GM23338 (cell line): ENCODE measurements at regions not wholly inside any gene's neighbourhood (a gene's known extent, or its start where the extent isn't known, plus 50 kb on each side); places are given as distances from the start of the nearest gene placed in this dataset.

Experiments used
- ATAC-seq: fragments of 200-7000 bp; cut with Tn5 transposase; 3 replicates; pipeline ENCODE4 v1.9.1; 2020
- DNase-seq: peaks from one replicate; pipeline ENCODE4 v3.0.0-alpha.2; 2015; ENCODE audit warnings: low spot score
- H2AFZ ChIP-seq: fragments of 200-600 bp; sonication (generic); 2 replicates; pipeline ENCODE4 v1.8.0; 2016; ENCODE audit warnings: antibody characterized with exemption, mild to moderate bottlenecking, moderate library complexity
- H3F3A ChIP-seq: fragments of 200-600 bp; sonication (generic); replicated peaks from 2 replicates; pipeline ENCODE4 v1.8.0; 2017; ENCODE audit warnings: antibody characterized with exemption, mixed run types, low read depth
- H3K27ac ChIP-seq: fragments of 200-600 bp; sonication (generic); 2 replicates; pipeline ENCODE4 v1.6.1; 2016; ENCODE audit warnings: low read depth
- H3K27me3 ChIP-seq: fragments of 200-600 bp; sonication (generic); 2 replicates; pipeline ENCODE4 v1.8.0; 2016; ENCODE audit warnings: mild to moderate bottlenecking, mixed run types, moderate library complexity; ENCODE audit not compliant: insufficient read depth
- H3K36me3 ChIP-seq: fragments of 200-600 bp; sonication (generic); 2 replicates; pipeline ENCODE4 v1.8.0; 2016; ENCODE audit warnings: mild to moderate bottlenecking; ENCODE audit not compliant: insufficient read depth
- H3K4me1 ChIP-seq: fragments of 200-600 bp; sonication (generic); 2 replicates; pipeline ENCODE4 v1.8.0; 2016; ENCODE audit warnings: mild to moderate bottlenecking, moderate library complexity; ENCODE audit not compliant: insufficient read depth
- H3K4me2 ChIP-seq: fragments of 200-600 bp; sonication (generic); 2 replicates; pipeline ENCODE4 v1.7.1; 2017; ENCODE audit warnings: mixed run types
- H3K4me3 ChIP-seq: fragments of 200-600 bp; sonication (generic); 2 replicates; pipeline ENCODE4 v1.6.1; 2016; ENCODE audit warnings: mixed run types
- H3K79me2 ChIP-seq: fragments of 200-600 bp; sonication (generic); replicated peaks from 2 replicates; pipeline ENCODE4 v1.8.0; 2017; ENCODE audit warnings: mild to moderate bottlenecking; ENCODE audit not compliant: insufficient read depth
- H3K9me2 ChIP-seq: fragments of 200-600 bp; sonication (generic); 2 replicates; pipeline ENCODE4 v1.8.0; 2017; ENCODE audit not compliant: insufficient read depth
- H4K20me1 ChIP-seq: fragments of 200-600 bp; sonication (generic); replicated peaks from 2 replicates; pipeline ENCODE4 v1.8.0; 2017; ENCODE audit warnings: mild to moderate bottlenecking; ENCODE audit not compliant: insufficient read depth
- H3K27ac Mint-ChIP-seq: 2 replicates; pipeline ENCODE4 v1.8.0; 2020; ENCODE audit warnings: inconsistent platforms, mild to moderate bottlenecking, moderate library complexity, mixed read lengths
- H3K27me3 Mint-ChIP-seq: 3 replicates; pipeline ENCODE4 v1.8.0; 2022; ENCODE audit warnings: low read depth, mild to moderate bottlenecking, moderate library complexity, mixed read lengths, inconsistent platforms; ENCODE audit not compliant: insufficient read depth, poor library complexity
- H3K36me3 Mint-ChIP-seq: 3 replicates; pipeline ENCODE4 v1.8.0; 2021; ENCODE audit warnings: low read depth, mild to moderate bottlenecking, inconsistent platforms, moderate library complexity, mixed read lengths
- H3K4me1 Mint-ChIP-seq: 3 replicates; pipeline ENCODE4 v1.8.0; 2020; ENCODE audit warnings: mild to moderate bottlenecking, inconsistent platforms, mixed read lengths
- H3K4me3 Mint-ChIP-seq: 3 replicates; pipeline ENCODE4 v1.8.0; 2021; ENCODE audit warnings: moderate library complexity, mild to moderate bottlenecking, inconsistent platforms, mixed read lengths
- H3K9me3 Mint-ChIP-seq: 3 replicates; pipeline ENCODE4 v1.8.0; 2020; ENCODE audit warnings: moderate library complexity, mild to moderate bottlenecking, inconsistent platforms, mixed read lengths
- CREB1 ChIP-seq: fragments of 250-450 bp; sonication (Bioruptor Pico); IDR thresholded peaks from 2 replicates; pipeline ENCODE4 v1.5.0; 2020; ENCODE audit warnings: low read depth, mild to moderate bottlenecking, moderate library complexity
- CTCF ChIP-seq, 2 experiments: fragments of 200-600 bp in 1 of 2; sonication (generic) in 1 of 2; conservative IDR thresholded peaks; 2 replicates each; pipeline versions ENCODE4 v1.5.1 to v1.6.1; 2016 to 2017; ENCODE audit warnings: antibody characterized with exemption in 2 of 2, low read depth in 2 of 2, mild to moderate bottlenecking in 2 of 2, moderate library complexity in 1 of 2
- ETS1 ChIP-seq: IDR thresholded peaks from 2 replicates; pipeline ENCODE4 v1.6.1; 2016; ENCODE audit warnings: antibody characterized with exemption
- EZH2 ChIP-seq: fragments of 200-600 bp; sonication (generic); IDR thresholded peaks from one replicate; pipeline ENCODE4 v1.8.0; 2017; ENCODE audit warnings: antibody characterized with exemption, mild to moderate bottlenecking, low read depth; ENCODE audit not compliant: unreplicated experiment
- EZH2phosphoT487 ChIP-seq: fragments of 200-600 bp; sonication (generic); IDR thresholded peaks from one replicate; pipeline ENCODE4 v1.8.1; 2018; ENCODE audit warnings: antibody characterized with exemption; ENCODE audit not compliant: unreplicated experiment
- JUNB ChIP-seq: IDR thresholded peaks from one replicate; pipeline ENCODE4 v1.6.1; 2016; ENCODE audit warnings: antibody characterized with exemption; ENCODE audit not compliant: unreplicated experiment
- NANOG ChIP-seq: IDR thresholded peaks from 2 replicates; pipeline ENCODE4 v1.6.1; 2016; ENCODE audit warnings: antibody characterized with exemption, borderline replicate concordance
- POLR2AphosphoS5 ChIP-seq: IDR thresholded peaks from 2 replicates; pipeline ENCODE4 v1.6.1; 2016; ENCODE audit warnings: antibody characterized with exemption, low read depth
- REST ChIP-seq: IDR thresholded peaks from one replicate; pipeline ENCODE4 v1.6.1; 2018; ENCODE audit warnings: antibody characterized with exemption; ENCODE audit not compliant: unreplicated experiment
- STAT1 ChIP-seq: IDR thresholded peaks from one replicate; pipeline ENCODE4 v1.6.1; 2016; ENCODE audit warnings: antibody characterized with exemption; ENCODE audit not compliant: unreplicated experiment
- ZNF114 ChIP-seq: fragments of 250-450 bp; sonication (Bioruptor Pico); IDR thresholded peaks from 2 replicates; pipeline ENCODE4 v1.5.0; 2020; ENCODE audit warnings: mild to moderate bottlenecking, moderate library complexity
- ZNF331 ChIP-seq: fragments of 250-450 bp; sonication (Bioruptor Pico); IDR thresholded peaks from 2 replicates; pipeline ENCODE4 v1.5.0; 2020; ENCODE audit warnings: low read depth, mild to moderate bottlenecking, moderate library complexity

- ATAC-seq: no peak
- H3K36me3 ChIP-seq: no peaks in the 10 kb centered on the region
- no peaks in the 10 kb centered on the region for H3F3A ChIP-seq
- TF ChIP-seq STAT1 (no peak), ZNF331 (CRISPR knock-in tag) (no peak), ETS1 (no peak), EZH2 (no peak), CREB1 (CRISPR knock-in tag) (no peak), ZNF114 (CRISPR knock-in tag) (no peak), REST (no peak), POLR2AphosphoS5 (no peak), NANOG (no peak), JUNB (no peak), EZH2phosphoT487 (no peak)
- H3K27ac ChIP-seq: no peak overlapping the region
- peaks cover 27% of the 10 kb centered on the region for H3K4me1 ChIP-seq
- no peaks in the 10 kb centered on the region for H4K20me1 ChIP-seq
- Mint-ChIP-seq H3K9me3 (peaks cover 8% of the 10 kb centered on the region), H3K4me3 (no peak overlapping the region), H3K27me3 (no peaks in the 10 kb centered on the region), H3K36me3 (peaks cover 30% of the 10 kb centered on the region), H3K4me1 (peaks cover 27% of the 10 kb centered on the region), H3K27ac (no peak overlapping the region)
- no peak overlapping the region for H3K4me2 ChIP-seq
- H3K9me2 ChIP-seq: no peaks in the 10 kb centered on the region
- H3K4me3 ChIP-seq: no peak overlapping the region
- no peak for DNase-seq
- no peaks in the 10 kb centered on the region for H3K27me3 ChIP-seq
- H3K79me2 ChIP-seq: no peaks in the 10 kb centered on the region
- no peak overlapping the region for H2AFZ ChIP-seq
These were observed 1104.3 kb downstream of the RPA4 start for GRCh38 chrX:97987979-97988378.

GRCh38 chrX:97995834-97996233 lies 1112.1 kb downstream of the RPA4 start:
- H2AFZ ChIP-seq: no peak overlapping the region
- no peak overlapping the region for H3K27ac ChIP-seq
- Mint-ChIP-seq H3K4me3 (no peak overlapping the region), H3K4me1 (no peaks in the 10 kb centered on the region; the same call in 2 of the 3 replicates), H3K27me3 (no peaks in the 10 kb centered on the region), H3K9me3 (peaks cover 8% of the 10 kb centered on the region), H3K36me3 (peaks cover 23% of the 10 kb centered on the region), H3K27ac (no peak overlapping the region)
- no peaks in the 10 kb centered on the region for H3K79me2 ChIP-seq
- H3K36me3 ChIP-seq: no peaks in the 10 kb centered on the region
- H4K20me1 ChIP-seq: no peaks in the 10 kb centered on the region
- H3K27me3 ChIP-seq: no peaks in the 10 kb centered on the region
- no peak for ATAC-seq
- no peak for DNase-seq
- no peaks in the 10 kb centered on the region for H3K9me2 ChIP-seq
- H3K4me2 ChIP-seq: no peak overlapping the region
- H3K4me1 ChIP-seq: no peaks in the 10 kb centered on the region
- H3F3A ChIP-seq: no peaks in the 10 kb centered on the region
- H3K4me3 ChIP-seq: no peak overlapping the region
- no peak for TF ChIP-seq ETS1
- TF ChIP-seq REST: no peak
- TF ChIP-seq NANOG: no peak
- no peak for TF ChIP-seq POLR2AphosphoS5
- no peak for TF ChIP-seq CREB1 (CRISPR knock-in tag)
- TF ChIP-seq ZNF114 (CRISPR knock-in tag): no peak
- no peak for TF ChIP-seq EZH2phosphoT487
- no peak for TF ChIP-seq STAT1
- TF ChIP-seq ZNF331 (CRISPR knock-in tag): no peak
- TF ChIP-seq JUNB: no peak
- TF ChIP-seq CTCF (conservative IDR thresholded peaks at IDR 0.05; ENCODE audit: low read depth in 2 of 2): no peak
